Ovary (tissue), 7 donors: ENCODE measurements at regions not wholly inside any gene's neighbourhood (a gene's known extent, or its start where the extent isn't known, plus 50 kb on each side); places are given as distances from the start of the nearest gene placed in this dataset.

ENCODE experiments used
- DNase-seq, 5 donors: peaks; one replicate each; pipeline ENCODE4 v3.0.0-alpha.2; 2019 to 2020
- H3K27ac ChIP-seq, 2 donors: fragments of 200-600 bp; one replicate each; pipeline versions ENCODE4 v1.5.1 to v1.8.0; 2019 to 2022
- H3K27me3 ChIP-seq: fragments of 200-600 bp; one replicate; pipeline ENCODE4 v1.8.0; 2022
- H3K36me3 ChIP-seq: fragments of 200-600 bp; sonication (generic); one replicate; pipeline ENCODE4 v1.5.1; 2019
- H3K4me1 ChIP-seq: one replicate; pipeline ENCODE4 v1.8.1; 2013; ENCODE audit warnings: mild to moderate bottlenecking, moderate library complexity; ENCODE audit not compliant: insufficient read depth
- H3K4me3 ChIP-seq: fragments of 200-600 bp; sonication (generic); one replicate; pipeline ENCODE4 v1.5.1; 2017
- H3K9me3 ChIP-seq, 2 donors: fragments of 200-600 bp in 1 of 2; sonication (generic) in 1 of 2; one replicate each; pipeline versions ENCODE4 v1.5.1 to v1.8.1; 2013 to 2019; ENCODE audit warnings: mild to moderate bottlenecking in 1 of 2, moderate library complexity in 1 of 2
- EP300 ChIP-seq: sonication (generic); formaldehyde crosslinking; IDR thresholded peaks from one replicate; pipeline ENCODE4 v1.6.1; 2017; ENCODE audit warnings: antibody characterized with exemption
- POLR2A ChIP-seq: fragments of 450-650 bp; IDR thresholded peaks from one replicate; pipeline ENCODE4 v1.6.1; 2017; ENCODE audit warnings: antibody characterized with exemption, mild to moderate bottlenecking, moderate library complexity
- WGBS, 3 donors: extraction: QIAGEN DNeasy Blood & Tissue Kit in 1 of 3; methylation state at CpG; one replicate each; pipeline versions ENCODE4 v1.1.5 to v1.1.7; 2013 to 2017; 5-methylcytosine and 5-hydroxymethylcytosine counted together
- intact Hi-C, 4 donors: fragments of 100-400 bp; cut with DNase I; formaldehyde crosslinking; loops; one replicate each; pipeline versions ENCODE4 v1.11.0 to v1.15.1; 2022 to 2023
- TF ChIP-seq, protein P1 (sequence below), 3 donors: fragments of 450-650 bp in 2 of 3; fragments of 200-600 bp in 1 of 3; IDR thresholded peaks; one replicate each; pipeline versions ENCODE4 v1.5.1 to v1.8.0; 2016 to 2022; ENCODE audit warnings: antibody characterized with exemption in 3 of 3, mild to moderate bottlenecking in 1 of 3
- donor health status: DM: no; HTN: no; CAD: no; lungs with moderate emphysema.
- donor health status: DM: no; HTN: no; CAD: no.
- donor health status: Bipolar disorder and iron deficiency.
- donor health status: DM: no; HTN: no; CAD: no.
- donor health status: DM: yes; HTN: yes; CAD: no.

- Histone ChIP-seq H3K27ac (no peak overlapping the region), H3K4me3 (no peak overlapping the region), H3K9me3 (no peaks in the 10 kb centered on the region), H3K4me1 (no peaks in the 10 kb centered on the region), H3K36me3 (no peaks in the 10 kb centered on the region), H3K27me3 (no peaks in the 10 kb centered on the region)
- TF ChIP-seq EP300 (no peak), POLR2A (no peak)
- TF ChIP-seq, protein P1, sequence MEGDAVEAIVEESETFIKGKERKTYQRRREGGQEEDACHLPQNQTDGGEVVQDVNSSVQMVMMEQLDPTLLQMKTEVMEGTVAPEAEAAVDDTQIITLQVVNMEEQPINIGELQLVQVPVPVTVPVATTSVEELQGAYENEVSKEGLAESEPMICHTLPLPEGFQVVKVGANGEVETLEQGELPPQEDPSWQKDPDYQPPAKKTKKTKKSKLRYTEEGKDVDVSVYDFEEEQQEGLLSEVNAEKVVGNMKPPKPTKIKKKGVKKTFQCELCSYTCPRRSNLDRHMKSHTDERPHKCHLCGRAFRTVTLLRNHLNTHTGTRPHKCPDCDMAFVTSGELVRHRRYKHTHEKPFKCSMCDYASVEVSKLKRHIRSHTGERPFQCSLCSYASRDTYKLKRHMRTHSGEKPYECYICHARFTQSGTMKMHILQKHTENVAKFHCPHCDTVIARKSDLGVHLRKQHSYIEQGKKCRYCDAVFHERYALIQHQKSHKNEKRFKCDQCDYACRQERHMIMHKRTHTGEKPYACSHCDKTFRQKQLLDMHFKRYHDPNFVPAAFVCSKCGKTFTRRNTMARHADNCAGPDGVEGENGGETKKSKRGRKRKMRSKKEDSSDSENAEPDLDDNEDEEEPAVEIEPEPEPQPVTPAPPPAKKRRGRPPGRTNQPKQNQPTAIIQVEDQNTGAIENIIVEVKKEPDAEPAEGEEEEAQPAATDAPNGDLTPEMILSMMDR (IDR thresholded peaks at IDR 0.05) = no peak
- WGBS, 3 donors = 32 to 42% (median 37%) methylated on average over 7 of the region's 7 CpGs
- intact Hi-C loops = no loop called here
- DNase-seq = no peak
These were observed 76.4 kb downstream of the SKA1 start for GRCh38 chr18:50451100-50451842.

DNA sequence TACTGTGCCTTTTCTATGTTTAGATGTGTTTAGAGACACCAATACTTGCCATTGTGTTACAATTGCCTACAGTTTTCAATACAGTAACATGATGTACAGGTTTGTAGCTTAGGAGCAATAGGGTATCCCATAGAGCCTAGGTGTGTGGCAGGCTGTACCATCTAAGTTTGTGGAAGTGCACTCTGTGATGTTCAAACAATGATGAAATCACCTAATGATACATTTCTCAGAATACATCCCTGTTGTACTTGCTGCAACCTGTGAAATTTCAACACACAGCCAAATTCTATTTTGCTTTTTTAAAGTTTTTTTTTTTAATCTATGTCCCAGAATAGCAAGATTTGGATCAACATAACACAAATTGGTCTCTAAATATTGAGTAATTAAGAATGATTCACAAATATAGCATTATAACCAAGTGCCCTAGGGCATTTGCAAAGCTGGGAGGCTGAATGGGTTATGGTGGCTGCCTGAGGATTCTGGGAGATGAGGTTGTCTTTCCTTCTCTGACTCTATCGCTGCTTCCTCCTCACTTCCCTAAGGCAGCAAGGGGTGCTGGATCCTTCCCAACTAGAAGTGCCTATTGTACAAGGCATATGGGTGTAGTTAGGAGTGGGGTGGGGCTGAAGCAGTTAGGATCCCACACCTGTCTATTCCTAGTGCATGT lies 78.3 kb downstream of the SKA1 start:
- no peak for TF ChIP-seq POLR2A
- TF ChIP-seq, protein P1 (IDR thresholded peaks at IDR 0.05) = no peak
- TF ChIP-seq EP300 = no peak
- no peak for DNase-seq
- no peak overlapping the region for H3K27ac ChIP-seq
- H3K4me3 ChIP-seq = no peak overlapping the region
- intact Hi-C loops = no loop called here
- H3K36me3 ChIP-seq = no peaks in the 10 kb centered on the region
- no peaks in the 10 kb centered on the region for H3K27me3 ChIP-seq
- H3K4me1 ChIP-seq = no peaks in the 10 kb centered on the region
- WGBS, 3 donors = 75 to 86% (median 76%) methylated on average over 1 of the region's 1 CpG
- no peaks in the 10 kb centered on the region for H3K9me3 ChIP-seq

DNA sequence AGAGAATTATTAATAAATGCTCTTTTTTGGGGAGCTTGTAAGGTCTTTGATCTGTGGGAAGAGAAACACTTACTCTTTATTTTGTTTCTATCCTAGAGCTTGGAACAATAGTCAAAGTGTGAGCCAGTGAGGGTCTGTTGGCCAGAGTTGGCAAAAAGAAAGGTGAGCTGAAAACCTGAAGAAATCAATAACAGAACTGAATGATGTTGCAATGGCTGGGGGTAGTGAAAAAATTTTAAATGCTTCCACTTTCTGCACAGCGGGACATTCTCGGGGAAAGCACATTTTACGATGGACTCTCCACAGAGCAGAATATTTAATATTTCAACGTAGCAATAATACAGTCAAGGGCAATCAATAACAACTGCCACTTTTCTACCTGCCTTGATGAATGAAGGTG lies 78.9 kb downstream of the SKA1 start:
- H3K36me3 ChIP-seq = no peaks in the 10 kb centered on the region
- no peak overlapping the region for H3K4me3 ChIP-seq
- no peaks in the 10 kb centered on the region for H3K4me1 ChIP-seq
- intact Hi-C loops = no loop called here
- DNase-seq = no peak
- TF ChIP-seq, protein P1 (IDR thresholded peaks at IDR 0.05) = no peak
- no peak for TF ChIP-seq EP300
- TF ChIP-seq POLR2A = no peak
- WGBS, 3 donors = 94 to 96% (median 94%) methylated on average over 4 of the region's 4 CpGs
- H3K9me3 ChIP-seq = no peaks in the 10 kb centered on the region
- no peak overlapping the region for H3K27ac ChIP-seq
- H3K27me3 ChIP-seq = no peaks in the 10 kb centered on the region

DNA sequence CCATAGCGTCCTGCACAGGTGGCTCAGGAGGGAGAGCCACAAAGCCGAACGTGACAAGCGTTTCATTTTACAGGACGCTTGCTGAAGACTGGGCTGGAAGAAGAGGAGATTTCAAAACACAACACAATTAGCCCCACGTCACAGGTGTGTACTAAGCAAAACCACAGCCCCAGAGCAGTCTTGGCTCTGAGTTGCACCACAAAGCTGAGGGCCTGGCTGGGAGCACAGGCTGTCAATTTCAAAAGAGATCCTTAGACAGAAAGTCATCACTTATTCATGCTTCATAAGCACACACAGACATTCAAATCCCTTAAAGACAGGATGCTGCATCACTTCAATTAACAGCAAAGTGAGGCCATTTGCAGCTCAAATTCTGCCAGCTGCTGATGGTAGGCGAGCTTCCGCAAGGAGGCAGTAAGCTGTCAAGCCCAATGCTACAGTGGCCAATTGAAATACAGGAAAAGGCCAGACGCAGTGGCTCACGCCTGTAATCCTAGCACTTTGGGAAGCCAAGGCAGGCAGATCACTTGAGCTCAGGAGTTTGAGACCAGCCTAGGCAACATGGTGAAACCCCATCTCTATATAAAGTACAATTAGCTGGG lies 79.6 kb downstream of the SKA1 start:
- no peaks in the 10 kb centered on the region for H3K27me3 ChIP-seq
- no peak for TF ChIP-seq EP300
- TF ChIP-seq, protein P1 (IDR thresholded peaks at IDR 0.05) = no peak
- no peak for TF ChIP-seq POLR2A
- no peak for DNase-seq
- H3K4me1 ChIP-seq = no peaks in the 10 kb centered on the region
- intact Hi-C loops = no loop called here
- H3K27ac ChIP-seq = no peak overlapping the region
- no peaks in the 10 kb centered on the region for H3K9me3 ChIP-seq
- WGBS, 3 donors = 83 to 90% (median 89%) methylated on average over 10 of the region's 10 CpGs
- H3K36me3 ChIP-seq = no peaks in the 10 kb centered on the region
- H3K4me3 ChIP-seq = no peak overlapping the region
